GM23338 (cell line): ENCODE measurements at regions not wholly inside any gene's neighbourhood (a gene's known extent, or its start where the extent isn't known, plus 50 kb on each side); places are given as distances from the start of the nearest gene placed in this dataset.

ENCODE experiments used
- ATAC-seq: fragments of 200-7000 bp; cut with Tn5 transposase; 3 replicates; pipeline ENCODE4 v1.9.1; 2020
- DNase-seq: peaks from one replicate; pipeline ENCODE4 v3.0.0-alpha.2; 2015; ENCODE audit warnings: low spot score
- H2AFZ ChIP-seq: fragments of 200-600 bp; sonication (generic); 2 replicates; pipeline ENCODE4 v1.8.0; 2016; ENCODE audit warnings: antibody characterized with exemption, mild to moderate bottlenecking, moderate library complexity
- H3F3A ChIP-seq: fragments of 200-600 bp; sonication (generic); replicated peaks from 2 replicates; pipeline ENCODE4 v1.8.0; 2017; ENCODE audit warnings: antibody characterized with exemption, mixed run types, low read depth
- H3K27ac ChIP-seq: fragments of 200-600 bp; sonication (generic); 2 replicates; pipeline ENCODE4 v1.6.1; 2016; ENCODE audit warnings: low read depth
- H3K27me3 ChIP-seq: fragments of 200-600 bp; sonication (generic); 2 replicates; pipeline ENCODE4 v1.8.0; 2016; ENCODE audit warnings: mild to moderate bottlenecking, mixed run types, moderate library complexity; ENCODE audit not compliant: insufficient read depth
- H3K36me3 ChIP-seq: fragments of 200-600 bp; sonication (generic); 2 replicates; pipeline ENCODE4 v1.8.0; 2016; ENCODE audit warnings: mild to moderate bottlenecking; ENCODE audit not compliant: insufficient read depth
- H3K4me1 ChIP-seq: fragments of 200-600 bp; sonication (generic); 2 replicates; pipeline ENCODE4 v1.8.0; 2016; ENCODE audit warnings: mild to moderate bottlenecking, moderate library complexity; ENCODE audit not compliant: insufficient read depth
- H3K4me2 ChIP-seq: fragments of 200-600 bp; sonication (generic); 2 replicates; pipeline ENCODE4 v1.7.1; 2017; ENCODE audit warnings: mixed run types
- H3K4me3 ChIP-seq: fragments of 200-600 bp; sonication (generic); 2 replicates; pipeline ENCODE4 v1.6.1; 2016; ENCODE audit warnings: mixed run types
- H3K79me2 ChIP-seq: fragments of 200-600 bp; sonication (generic); replicated peaks from 2 replicates; pipeline ENCODE4 v1.8.0; 2017; ENCODE audit warnings: mild to moderate bottlenecking; ENCODE audit not compliant: insufficient read depth
- H3K9me2 ChIP-seq: fragments of 200-600 bp; sonication (generic); 2 replicates; pipeline ENCODE4 v1.8.0; 2017; ENCODE audit not compliant: insufficient read depth
- H4K20me1 ChIP-seq: fragments of 200-600 bp; sonication (generic); replicated peaks from 2 replicates; pipeline ENCODE4 v1.8.0; 2017; ENCODE audit warnings: mild to moderate bottlenecking; ENCODE audit not compliant: insufficient read depth
- H3K27ac Mint-ChIP-seq: 2 replicates; pipeline ENCODE4 v1.8.0; 2020; ENCODE audit warnings: inconsistent platforms, mild to moderate bottlenecking, moderate library complexity, mixed read lengths
- H3K27me3 Mint-ChIP-seq: 3 replicates; pipeline ENCODE4 v1.8.0; 2022; ENCODE audit warnings: low read depth, mild to moderate bottlenecking, moderate library complexity, mixed read lengths, inconsistent platforms; ENCODE audit not compliant: insufficient read depth, poor library complexity
- H3K36me3 Mint-ChIP-seq: 3 replicates; pipeline ENCODE4 v1.8.0; 2021; ENCODE audit warnings: low read depth, mild to moderate bottlenecking, inconsistent platforms, moderate library complexity, mixed read lengths
- H3K4me1 Mint-ChIP-seq: 3 replicates; pipeline ENCODE4 v1.8.0; 2020; ENCODE audit warnings: mild to moderate bottlenecking, inconsistent platforms, mixed read lengths
- H3K4me3 Mint-ChIP-seq: 3 replicates; pipeline ENCODE4 v1.8.0; 2021; ENCODE audit warnings: moderate library complexity, mild to moderate bottlenecking, inconsistent platforms, mixed read lengths
- H3K9me3 Mint-ChIP-seq: 3 replicates; pipeline ENCODE4 v1.8.0; 2020; ENCODE audit warnings: moderate library complexity, mild to moderate bottlenecking, inconsistent platforms, mixed read lengths
- CREB1 ChIP-seq: fragments of 250-450 bp; sonication (Bioruptor Pico); IDR thresholded peaks from 2 replicates; pipeline ENCODE4 v1.5.0; 2020; ENCODE audit warnings: low read depth, mild to moderate bottlenecking, moderate library complexity
- CTCF ChIP-seq, 2 experiments: fragments of 200-600 bp in 1 of 2; sonication (generic) in 1 of 2; conservative IDR thresholded peaks; 2 replicates each; pipeline versions ENCODE4 v1.5.1 to v1.6.1; 2016 to 2017; ENCODE audit warnings: antibody characterized with exemption in 2 of 2, low read depth in 2 of 2, mild to moderate bottlenecking in 2 of 2, moderate library complexity in 1 of 2
- ETS1 ChIP-seq: IDR thresholded peaks from 2 replicates; pipeline ENCODE4 v1.6.1; 2016; ENCODE audit warnings: antibody characterized with exemption
- EZH2phosphoT487 ChIP-seq: fragments of 200-600 bp; sonication (generic); IDR thresholded peaks from one replicate; pipeline ENCODE4 v1.8.1; 2018; ENCODE audit warnings: antibody characterized with exemption; ENCODE audit not compliant: unreplicated experiment
- JUNB ChIP-seq: IDR thresholded peaks from one replicate; pipeline ENCODE4 v1.6.1; 2016; ENCODE audit warnings: antibody characterized with exemption; ENCODE audit not compliant: unreplicated experiment
- NANOG ChIP-seq: IDR thresholded peaks from 2 replicates; pipeline ENCODE4 v1.6.1; 2016; ENCODE audit warnings: antibody characterized with exemption, borderline replicate concordance
- POLR2AphosphoS5 ChIP-seq: IDR thresholded peaks from 2 replicates; pipeline ENCODE4 v1.6.1; 2016; ENCODE audit warnings: antibody characterized with exemption, low read depth
- REST ChIP-seq: IDR thresholded peaks from one replicate; pipeline ENCODE4 v1.6.1; 2018; ENCODE audit warnings: antibody characterized with exemption; ENCODE audit not compliant: unreplicated experiment
- STAT1 ChIP-seq: IDR thresholded peaks from one replicate; pipeline ENCODE4 v1.6.1; 2016; ENCODE audit warnings: antibody characterized with exemption; ENCODE audit not compliant: unreplicated experiment

GRCh38 chr4:148962539-148963290 is 520.5 kb upstream of the NR3C2 start:
- Histone ChIP-seq H3K9me2 (no peaks in the 10 kb centered on the region), H3F3A (no peaks in the 10 kb centered on the region), H4K20me1 (no peaks in the 10 kb centered on the region), H3K27ac (no peak overlapping the region), H3K4me3 (no peak overlapping the region), H3K27me3 (no peaks in the 10 kb centered on the region), H3K36me3 (no peaks in the 10 kb centered on the region), H3K4me2 (no peak overlapping the region), H3K79me2 (no peaks in the 10 kb centered on the region), H3K4me1 (no peaks in the 10 kb centered on the region), H2AFZ (no peak overlapping the region)
- H3K27me3 Mint-ChIP-seq, result no peaks in the 10 kb centered on the region
- no peaks in the 10 kb centered on the region; the same call in 2 of the 3 replicates for H3K9me3 Mint-ChIP-seq
- H3K36me3 Mint-ChIP-seq, result no peaks in the 10 kb centered on the region
- H3K4me3 Mint-ChIP-seq, result no peak overlapping the region
- H3K4me1 Mint-ChIP-seq, result no peaks in the 10 kb centered on the region
- no peak overlapping the region for H3K27ac Mint-ChIP-seq
- ATAC-seq (no peak), DNase-seq (no peak)
- TF ChIP-seq REST (no peak), ETS1 (no peak), EZH2phosphoT487 (no peak)

- Mint-ChIP-seq H3K27ac (no peak overlapping the region), H3K4me3 (no peak overlapping the region), H3K36me3 (no peaks in the 10 kb centered on the region), H3K27me3 (no peaks in the 10 kb centered on the region), H3K4me1 (no peaks in the 10 kb centered on the region), H3K9me3 (no peaks in the 10 kb centered on the region; the same call in 2 of the 3 replicates)
- Histone ChIP-seq H3K4me3 (no peak overlapping the region), H3F3A (no peaks in the 10 kb centered on the region), H3K27me3 (no peaks in the 10 kb centered on the region), H4K20me1 (no peaks in the 10 kb centered on the region), H3K4me1 (no peaks in the 10 kb centered on the region), H2AFZ (no peak overlapping the region), H3K4me2 (no peak overlapping the region), H3K79me2 (no peaks in the 10 kb centered on the region), H3K27ac (no peak overlapping the region), H3K36me3 (no peaks in the 10 kb centered on the region), H3K9me2 (0 out of 2 replicates have a peak, but pooled peaks cover 2% of the 10 kb centered on the region)
- no peak for DNase-seq
- no peak for ATAC-seq
- TF ChIP-seq ETS1 (no peak), STAT1 (no peak), POLR2AphosphoS5 (no peak), EZH2phosphoT487 (no peak), REST (no peak), CREB1 (CRISPR knock-in tag) (no peak), NANOG (no peak), CTCF (conservative IDR thresholded peaks at IDR 0.05; ENCODE audit: low read depth in 2 of 2) (no peak), JUNB (no peak)
Measured at GRCh38 chr4:148961526-148961925, 519.3 kb upstream of the NR3C2 start.
